ENCODE measurements at regions not wholly inside any gene's neighbourhood (a gene's known extent, or its start where the extent isn't known, plus 50 kb on each side); places are given as distances from the start of the nearest gene placed in this dataset.

DNA sequence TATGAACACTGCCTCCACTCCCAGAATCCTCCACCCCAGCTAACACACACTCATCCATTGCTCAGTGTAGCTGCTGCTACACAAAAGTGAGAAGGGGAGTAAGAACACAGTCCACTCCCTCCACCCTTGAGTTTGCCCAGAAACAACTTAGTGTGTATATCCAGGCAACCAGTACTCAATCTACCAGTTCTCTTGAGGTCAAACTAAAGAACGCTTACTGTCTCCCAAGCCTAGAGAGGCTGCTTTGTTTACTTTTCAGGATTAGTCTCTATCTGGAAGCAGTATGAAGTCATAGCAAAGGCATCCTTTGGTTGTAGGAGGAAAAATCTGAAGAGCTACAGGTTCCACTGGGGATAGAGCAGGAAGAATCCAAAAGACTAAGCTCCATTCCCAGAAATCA, 296.3 kb downstream of the KCNN2 start:
- no peak for ATAC-seq
- FAIRE-seq, result no peak
- intact Hi-C loops (cut with micrococcal nuclease; ENCODE audit: unreplicated experiment) (no loop called here), in situ Hi-C loops (cut with MboI) (no loop called here)
- Histone ChIP-seq H3K27ac (ENCODE audit: control insufficient read depth, insufficient read depth) (no peak overlapping the region), H3K9me3 (replicated peaks; ENCODE audit: control insufficient read depth, insufficient read depth, low read length) (no peaks in the 10 kb centered on the region), H4K20me1 (ENCODE audit: control insufficient read depth, insufficient read depth) (no peaks in the 10 kb centered on the region), H3K79me2 (ENCODE audit: control insufficient read depth, insufficient read depth, low read length) (no peaks in the 10 kb centered on the region), H3K4me3 (no peak overlapping the region), H3K9ac (ENCODE audit: control insufficient read depth, insufficient read depth, low read length) (no peak overlapping the region), H3K36me3 (ENCODE audit: control insufficient read depth in 2 of 2, insufficient read depth in 2 of 2, low read length in 1 of 2) (no peaks in the 10 kb centered on the region), H3K4me2 (ENCODE audit: control insufficient read depth, insufficient read depth) (no peak overlapping the region), H2AFZ (ENCODE audit: control insufficient read depth, low read depth, low read length) (no peak overlapping the region), H3K27me3 (replicated peaks in 1 of 2; ENCODE audit: control insufficient read depth in 2 of 2, insufficient read depth in 2 of 2, low read length in 1 of 2) (no peaks in the 10 kb centered on the region), H3K4me1 (ENCODE audit: control insufficient read depth, insufficient read depth, low read length) (no peaks in the 10 kb centered on the region)
- WGBS (ENCODE audit: insufficient coverage, insufficient replicate concordance, low lambda C conversion rate, missing lambda C conversion rate), result 69% methylated on average over 1 of the region's 1 CpG
- TF ChIP-seq GABPA (IDR thresholded peaks at IDR 0.05; ENCODE audit: low read depth), result no peak
- TF ChIP-seq SIN3A (IDR thresholded peaks at IDR 0.05; ENCODE audit: low read depth, low read length), result no peak
- no peak for TF ChIP-seq BRCA1 (IDR thresholded peaks at IDR 0.05; ENCODE audit: low read depth, low read length)
- no peak for TF ChIP-seq CREM (IDR thresholded peaks at IDR 0.05; ENCODE audit: low read depth)
- no peak for TF ChIP-seq POLR2A (IDR thresholded peaks at IDR 0.05; ENCODE audit: low read depth, low read length)
- no peak for TF ChIP-seq LARP7 (IDR thresholded peaks at IDR 0.05)
- no peak for TF ChIP-seq CHD2 (IDR thresholded peaks at IDR 0.05; ENCODE audit: borderline replicate concordance, low read depth, low read length)
- no peak for TF ChIP-seq HDAC6 (IDR thresholded peaks at IDR 0.05; ENCODE audit: unreplicated experiment)
- TF ChIP-seq, protein P1, sequence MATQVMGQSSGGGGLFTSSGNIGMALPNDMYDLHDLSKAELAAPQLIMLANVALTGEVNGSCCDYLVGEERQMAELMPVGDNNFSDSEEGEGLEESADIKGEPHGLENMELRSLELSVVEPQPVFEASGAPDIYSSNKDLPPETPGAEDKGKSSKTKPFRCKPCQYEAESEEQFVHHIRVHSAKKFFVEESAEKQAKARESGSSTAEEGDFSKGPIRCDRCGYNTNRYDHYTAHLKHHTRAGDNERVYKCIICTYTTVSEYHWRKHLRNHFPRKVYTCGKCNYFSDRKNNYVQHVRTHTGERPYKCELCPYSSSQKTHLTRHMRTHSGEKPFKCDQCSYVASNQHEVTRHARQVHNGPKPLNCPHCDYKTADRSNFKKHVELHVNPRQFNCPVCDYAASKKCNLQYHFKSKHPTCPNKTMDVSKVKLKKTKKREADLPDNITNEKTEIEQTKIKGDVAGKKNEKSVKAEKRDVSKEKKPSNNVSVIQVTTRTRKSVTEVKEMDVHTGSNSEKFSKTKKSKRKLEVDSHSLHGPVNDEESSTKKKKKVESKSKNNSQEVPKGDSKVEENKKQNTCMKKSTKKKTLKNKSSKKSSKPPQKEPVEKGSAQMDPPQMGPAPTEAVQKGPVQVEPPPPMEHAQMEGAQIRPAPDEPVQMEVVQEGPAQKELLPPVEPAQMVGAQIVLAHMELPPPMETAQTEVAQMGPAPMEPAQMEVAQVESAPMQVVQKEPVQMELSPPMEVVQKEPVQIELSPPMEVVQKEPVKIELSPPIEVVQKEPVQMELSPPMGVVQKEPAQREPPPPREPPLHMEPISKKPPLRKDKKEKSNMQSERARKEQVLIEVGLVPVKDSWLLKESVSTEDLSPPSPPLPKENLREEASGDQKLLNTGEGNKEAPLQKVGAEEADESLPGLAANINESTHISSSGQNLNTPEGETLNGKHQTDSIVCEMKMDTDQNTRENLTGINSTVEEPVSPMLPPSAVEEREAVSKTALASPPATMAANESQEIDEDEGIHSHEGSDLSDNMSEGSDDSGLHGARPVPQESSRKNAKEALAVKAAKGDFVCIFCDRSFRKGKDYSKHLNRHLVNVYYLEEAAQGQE (IDR thresholded peaks at IDR 0.05; ENCODE audit: low read depth, low read length), result no peak
- no peak for TF ChIP-seq IKZF1 (conservative IDR thresholded peaks at IDR 0.05)
- TF ChIP-seq PAX8 (IDR thresholded peaks at IDR 0.05), result no peak
- ChIA-PET CTCF (interaction anchor here (0.6 kb wide), 1 partner anchor 118 kb away, joined by 5 read pairs; no protein-coding TSS in a partner anchor), RAD21 (ENCODE audit: unreplicated experiment) (no interaction called here), POLR2A (no interaction called here), SMC1A (ENCODE audit: uncharacterized antibody, unreplicated experiment) (no interaction called here)
- no peak for DNase-seq (ENCODE audit: low read depth, low spot score)
- no TSS peak for BruUV-seq (replicated peaks)
